ENCODE measurements at regions not wholly inside any gene's neighbourhood (a gene's known extent, or its start where the extent isn't known, plus 50 kb on each side); places are given as distances from the start of the nearest gene placed in this dataset.

DNA sequence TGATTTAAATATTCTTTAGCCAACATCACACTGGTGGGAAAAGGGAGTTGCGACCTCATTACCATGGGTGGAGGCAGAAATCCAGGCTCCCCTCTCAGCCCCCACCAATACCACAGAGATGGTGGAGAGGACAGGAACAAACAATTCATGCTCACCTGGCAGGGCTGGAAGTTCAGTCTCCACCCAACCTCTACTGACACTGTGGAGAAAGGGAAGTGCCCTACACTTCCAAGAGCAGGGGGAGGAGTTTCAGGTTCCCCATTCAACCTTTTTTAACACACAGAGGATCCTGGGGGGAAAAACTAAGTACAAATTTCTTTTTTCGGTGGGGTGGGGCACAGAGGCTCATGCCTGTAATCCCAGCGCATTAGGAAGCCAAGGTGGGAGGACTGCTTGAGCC is 210.1 kb upstream of the KCTD7 start:
- no peak for TF ChIP-seq SPI1 (IDR thresholded peaks at IDR 0.05; ENCODE audit: low read depth, low read length)
- no peak for TF ChIP-seq POLR2A (IDR thresholded peaks at IDR 0.05; ENCODE audit: low read depth, low read length)
- TF ChIP-seq POLR2AphosphoS5 (IDR thresholded peaks at IDR 0.05; ENCODE audit: low read depth, low read length) = no peak
- no peak for TF ChIP-seq TAF1 (IDR thresholded peaks at IDR 0.05; ENCODE audit: low read depth, low read length)
- TF ChIP-seq PAX5 (IDR thresholded peaks at IDR 0.05; ENCODE audit: insufficient read depth, low read length, severe bottlenecking) = no peak
- no peak for TF ChIP-seq POU2F2 (IDR thresholded peaks at IDR 0.05; ENCODE audit: low read depth, low read length)

Data from GM12891 (cell line).